ENCODE measurements at regions not wholly inside any gene's neighbourhood (a gene's known extent, or its start where the extent isn't known, plus 50 kb on each side); places are given as distances from the start of the nearest gene placed in this dataset.

- H3F3A ChIP-seq (ENCODE audit: insufficient read depth, low read depth): no peaks in the 10 kb centered on the region
- CTCF ChIA-PET: no interaction called here
- no peaks in the 10 kb centered on the region for H3K79me2 ChIP-seq (ENCODE audit: low read depth)
These were observed 56.2 kb upstream of the SMYD2 start for GRCh38 chr1:214224611-214225354.

GRCh38 chr1:214228976-214229375 lies 52.0 kb upstream of the SMYD2 start:
- H3K27ac ChIP-seq: no peak overlapping the region
- H3K4me3 ChIP-seq: no peak overlapping the region
- H3K79me2 ChIP-seq (ENCODE audit: low read depth): no peaks in the 10 kb centered on the region
- no peaks in the 10 kb centered on the region for H3K36me3 ChIP-seq (ENCODE audit: low read depth)
- H4K20me1 ChIP-seq (ENCODE audit: insufficient read depth): no peaks in the 10 kb centered on the region
- POLR2A ChIA-PET (ENCODE audit: unreplicated experiment): no interaction called here
- CTCF ChIA-PET: no interaction called here
- DNase-seq: no peak
- intact Hi-C loops (cut with micrococcal nuclease; ENCODE audit: unreplicated experiment): no loop called here
- H3K4me1 ChIP-seq (replicated peaks; ENCODE audit: insufficient read depth): no peaks in the 10 kb centered on the region
- no TSS peak for BruUV-seq (replicated peaks)
- TF ChIP-seq EZH2 (IDR thresholded peaks at IDR 0.05; ENCODE audit: low read depth) (no peak), CTCF (conservative IDR thresholded peaks at IDR 0.05) (no peak)
- no peak overlapping the region for H3K4me2 ChIP-seq
- H3K9me3 ChIP-seq (ENCODE audit: insufficient read depth, low read depth): no peaks in the 10 kb centered on the region
- no peaks in the 10 kb centered on the region for H3K27me3 ChIP-seq (ENCODE audit: insufficient read depth, low read depth)
- H2AFZ ChIP-seq: no peak overlapping the region
- no peaks in the 10 kb centered on the region for H3F3A ChIP-seq (ENCODE audit: insufficient read depth, low read depth)
- no peaks in the 10 kb centered on the region for H3K9me2 ChIP-seq (ENCODE audit: insufficient read depth)

More at GRCh38 chr1:214224611-214225354, 56.2 kb upstream of the SMYD2 start:
- Histone ChIP-seq H3K27me3 (ENCODE audit: insufficient read depth, low read depth) (no peaks in the 10 kb centered on the region), H3K9me3 (ENCODE audit: insufficient read depth, low read depth) (no peaks in the 10 kb centered on the region), H3K4me1 (replicated peaks; ENCODE audit: insufficient read depth) (no peaks in the 10 kb centered on the region), H3K4me2 (no peak overlapping the region), H4K20me1 (ENCODE audit: insufficient read depth) (no peaks in the 10 kb centered on the region), H3K36me3 (ENCODE audit: low read depth) (no peaks in the 10 kb centered on the region), H3K27ac (no peak overlapping the region), H3K4me3 (no peak overlapping the region), H3K9me2 (ENCODE audit: insufficient read depth) (no peaks in the 10 kb centered on the region), H2AFZ (no peak overlapping the region)
- intact Hi-C loops (cut with micrococcal nuclease; ENCODE audit: unreplicated experiment): no loop called here
- no TSS peak for BruUV-seq (replicated peaks)
- no peak for DNase-seq
- TF ChIP-seq CTCF (conservative IDR thresholded peaks at IDR 0.05) (no peak), EZH2 (IDR thresholded peaks at IDR 0.05; ENCODE audit: low read depth) (no peak)
- POLR2A ChIA-PET (ENCODE audit: unreplicated experiment): no interaction called here

GRCh38 chr1:214229736-214230135 lies 51.2 kb upstream of the SMYD2 start:
- Histone ChIP-seq H3K27ac (no peak overlapping the region), H3K4me2 (no peak overlapping the region), H4K20me1 (ENCODE audit: insufficient read depth) (no peaks in the 10 kb centered on the region), H3K27me3 (ENCODE audit: insufficient read depth, low read depth) (no peaks in the 10 kb centered on the region), H3K36me3 (ENCODE audit: low read depth) (no peaks in the 10 kb centered on the region), H3K4me3 (no peak overlapping the region), H3F3A (ENCODE audit: insufficient read depth, low read depth) (no peaks in the 10 kb centered on the region), H3K4me1 (replicated peaks; ENCODE audit: insufficient read depth) (no peaks in the 10 kb centered on the region), H3K9me3 (ENCODE audit: insufficient read depth, low read depth) (no peaks in the 10 kb centered on the region), H2AFZ (no peak overlapping the region), H3K79me2 (ENCODE audit: low read depth) (no peaks in the 10 kb centered on the region), H3K9me2 (ENCODE audit: insufficient read depth) (no peaks in the 10 kb centered on the region)
- CTCF ChIA-PET: no interaction called here
- no TSS peak for BruUV-seq (replicated peaks)
- intact Hi-C loops (cut with micrococcal nuclease; ENCODE audit: unreplicated experiment): no loop called here
- DNase-seq: no peak
- TF ChIP-seq EZH2 (IDR thresholded peaks at IDR 0.05; ENCODE audit: low read depth) (no peak), CTCF (conservative IDR thresholded peaks at IDR 0.05) (no peak)
- POLR2A ChIA-PET (ENCODE audit: unreplicated experiment): no interaction called here
